Neuronal stem cell (in vitro differentiated cells): ENCODE measurements at regions not wholly inside any gene's neighbourhood (a gene's known extent, or its start where the extent isn't known, plus 50 kb on each side); places are given as distances from the start of the nearest gene placed in this dataset.

ENCODE experiments used
- DNase-seq: peaks from one replicate; pipeline ENCODE4 v3.0.0-alpha.2; 2013; ENCODE audit warnings: low spot score
- H2AFZ ChIP-seq: one replicate; pipeline ENCODE4 v1.6.1; 2013; ENCODE audit warnings: mild to moderate bottlenecking, low read length, inconsistent platforms
- H2AK5ac ChIP-seq: 2 replicates; pipeline ENCODE4 v1.6.1; 2013; ENCODE audit warnings: low read depth, mild to moderate bottlenecking, inconsistent platforms, low read length, moderate library complexity, mixed read lengths
- H2BK120ac ChIP-seq: 2 replicates; pipeline ENCODE4 v1.6.1; 2013; ENCODE audit warnings: low read depth, mild to moderate bottlenecking, inconsistent platforms, low read length, moderate library complexity, mixed read lengths
- H2BK12ac ChIP-seq: one replicate; pipeline ENCODE4 v1.6.1; 2013; ENCODE audit warnings: low read length, inconsistent platforms
- H2BK15ac ChIP-seq: 2 replicates; pipeline ENCODE4 v1.6.1; 2013; ENCODE audit warnings: mild to moderate bottlenecking, low read length, inconsistent platforms, mixed read lengths
- H2BK5ac ChIP-seq: one replicate; pipeline ENCODE4 v1.6.1; 2013; ENCODE audit warnings: inconsistent platforms, mild to moderate bottlenecking, low read length, moderate library complexity
- H3K14ac ChIP-seq: one replicate; pipeline ENCODE4 v1.6.1; 2013; ENCODE audit warnings: low read length, inconsistent platforms
- H3K18ac ChIP-seq: 2 replicates; pipeline ENCODE4 v1.6.1; 2013; ENCODE audit warnings: low read length, inconsistent platforms
- H3K23ac ChIP-seq: 2 replicates; pipeline ENCODE4 v1.6.1; 2013; ENCODE audit warnings: low read depth, mild to moderate bottlenecking, mixed read lengths, low read length, inconsistent platforms; ENCODE audit not compliant: poor library complexity
- H3K27ac ChIP-seq: replicated peaks from 3 replicates; pipeline ENCODE4 v1.5.1; 2013; ENCODE audit warnings: low read length, inconsistent platforms
- H3K27me3 ChIP-seq, 3 experiments: 2 replicates each; pipeline ENCODE4 v1.6.1; 2013; ENCODE audit warnings: low read length in 3 of 3, mild to moderate bottlenecking in 2 of 3, inconsistent platforms in 1 of 3, low read depth in 1 of 3, mixed read lengths in 1 of 3, moderate library complexity in 1 of 3; ENCODE audit not compliant: control insufficient read depth in 3 of 3, insufficient read depth in 3 of 3
- H3K36me3 ChIP-seq, 2 donors: replicated peaks in 1 of 2; 2 replicates each; pipeline ENCODE4 v1.6.1; 2013; ENCODE audit warnings: low read length in 2 of 2; ENCODE audit not compliant: control insufficient read depth in 2 of 2, insufficient read depth in 2 of 2
- H3K4ac ChIP-seq: 2 replicates; pipeline ENCODE4 v1.6.1; 2013; ENCODE audit warnings: inconsistent platforms, mild to moderate bottlenecking, low read length, moderate library complexity
- H3K4me1 ChIP-seq, 2 donors: 1 replicate in 1 of 2; 2 replicates in 1 of 2; pipeline ENCODE4 v1.6.1; 2013; ENCODE audit warnings: low read length in 2 of 2, low read depth in 1 of 2; ENCODE audit not compliant: control insufficient read depth in 2 of 2, insufficient read depth in 1 of 2
- H3K4me2 ChIP-seq: one replicate; pipeline ENCODE4 v1.6.1; 2013; ENCODE audit warnings: mild to moderate bottlenecking, low read length, inconsistent platforms; ENCODE audit not compliant: insufficient read depth, poor library complexity, severe bottlenecking
- H3K4me3 ChIP-seq, 2 donors: 2 replicates each; pipeline ENCODE4 v1.5.1; 2013; ENCODE audit warnings: low read length in 2 of 2, mild to moderate bottlenecking in 2 of 2, inconsistent platforms in 1 of 2, moderate library complexity in 1 of 2
- H3K79me1 ChIP-seq: one replicate; pipeline ENCODE4 v1.6.1; 2013; ENCODE audit warnings: low read depth, mild to moderate bottlenecking, inconsistent platforms, low read length, moderate library complexity
- H3K9ac ChIP-seq: one replicate; pipeline ENCODE4 v1.6.1; 2013; ENCODE audit warnings: mild to moderate bottlenecking, low read depth, low read length, inconsistent platforms; ENCODE audit not compliant: poor library complexity
- H3K9me3 ChIP-seq, 2 donors: replicated peaks in 1 of 2; 2 replicates each; pipeline versions ENCODE3 to v1.6.1; 2013; ENCODE audit warnings: low read length in 2 of 2, mild to moderate bottlenecking in 2 of 2, inconsistent platforms in 1 of 2, low read depth in 1 of 2, mixed read lengths in 1 of 2, moderate library complexity in 1 of 2; ENCODE audit not compliant: control insufficient read depth in 2 of 2, insufficient read depth in 1 of 2
- H4K8ac ChIP-seq: one replicate; pipeline ENCODE4 v1.6.1; 2013; ENCODE audit warnings: low read depth, mild to moderate bottlenecking, inconsistent platforms, low read length, moderate library complexity
- H4K91ac ChIP-seq: one replicate; pipeline ENCODE4 v1.6.1; 2013; ENCODE audit warnings: low read length, low read depth, mild to moderate bottlenecking, inconsistent platforms; ENCODE audit not compliant: poor library complexity
- WGBS, 2 donors: extraction: QIAGEN DNeasy Blood & Tissue Kit; methylation state at CpG; one replicate each; pipeline ENCODE4 v1.1.7; 2013; ENCODE audit warnings: missing lambda C conversion rate in 2 of 2, mixed read lengths in 1 of 2; ENCODE audit not compliant: insufficient read length in 2 of 2, insufficient replicate concordance in 1 of 2; ENCODE audit errors: extremely low coverage in 2 of 2; 5-methylcytosine and 5-hydroxymethylcytosine counted together

DNA sequence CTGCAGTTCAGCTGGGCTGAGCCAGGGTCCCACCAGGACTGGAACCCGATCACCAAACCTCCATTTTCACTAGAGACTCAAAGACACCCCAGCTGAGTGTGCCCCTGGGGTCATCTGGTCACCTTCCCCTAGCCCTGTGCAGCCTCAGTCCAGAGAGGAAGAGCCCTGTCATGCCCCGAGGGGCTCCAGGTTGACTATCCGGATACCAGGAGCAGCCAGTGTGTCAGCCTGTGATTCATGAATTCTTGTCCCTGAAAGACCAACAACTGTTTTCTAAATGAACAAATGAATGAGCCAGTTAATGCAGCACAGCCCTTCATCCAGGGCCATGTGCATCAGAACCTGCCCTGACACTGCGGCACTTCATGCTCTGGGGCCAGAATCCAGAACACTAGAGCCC is 201.9 kb upstream of the TCERG1L start:
- Histone ChIP-seq H2BK5ac (no peak overlapping the region), H2AK5ac (no peak overlapping the region), H3K79me1 (no peaks in the 10 kb centered on the region), H3K27me3 (no peaks in the 10 kb centered on the region), H3K4ac (no peak overlapping the region), H3K4me3 (no peak overlapping the region), H4K91ac (no peak overlapping the region), H3K23ac (no peak overlapping the region), H3K9me3 (peaks cover 0 to 13% of the 10 kb centered on the region in 2 donors), H3K4me2 (no peak overlapping the region), H3K14ac (no peak overlapping the region), H2BK15ac (no peak overlapping the region), H2AFZ (no peak overlapping the region), H4K8ac (no peak overlapping the region), H3K36me3 (no peaks in the 10 kb centered on the region), H2BK120ac (no peak overlapping the region), H3K18ac (peak overlapping the region; percentile 2), H2BK12ac (no peak overlapping the region), H3K9ac (no peak overlapping the region), H3K27ac (no peak overlapping the region), H3K4me1 (peaks cover 0 to 4% of the 10 kb centered on the region in 2 donors)
- DNase-seq = no peak
- no CpG with 5 or more reads among the region's 4 CpGs for WGBS, 2 donors

- Histone ChIP-seq H3K18ac (peak overlapping the region; percentile 50), H3K4me2 (no peak overlapping the region), H3K79me1 (no peaks in the 10 kb centered on the region), H3K14ac (no peak overlapping the region), H3K4ac (no peak overlapping the region), H4K8ac (no peak overlapping the region), H4K91ac (no peak overlapping the region), H3K27me3 (no peaks in the 10 kb centered on the region), H3K9me3 (peaks cover 0 to 13% of the 10 kb centered on the region in 2 donors), H2AK5ac (no peak overlapping the region), H2BK12ac (no peak overlapping the region), H3K36me3 (no peaks in the 10 kb centered on the region), H2BK120ac (no peak overlapping the region), H3K4me1 (peaks cover 0 to 4% of the 10 kb centered on the region in 2 donors), H3K23ac (no peak overlapping the region), H3K4me3 (no peak overlapping the region), H3K9ac (no peak overlapping the region), H2BK15ac (no peak overlapping the region), H2BK5ac (no peak overlapping the region), H2AFZ (no peak overlapping the region), H3K27ac (no peak overlapping the region)
- no CpG with 5 or more reads among the region's 8 CpGs for WGBS, 2 donors
- no peak for DNase-seq
These were observed 202.4 kb upstream of the TCERG1L start for GRCh38 chr10:131513901-131514300.

GRCh38 chr10:131514454-131514853 is 202.9 kb upstream of the TCERG1L start:
- no peak overlapping the region for H2BK15ac ChIP-seq
- no peak overlapping the region for H2AFZ ChIP-seq
- H3K79me1 ChIP-seq = no peaks in the 10 kb centered on the region
- no peak overlapping the region for H3K27ac ChIP-seq
- no peak overlapping the region for H4K91ac ChIP-seq
- H3K36me3 ChIP-seq = no peaks in the 10 kb centered on the region
- H3K4ac ChIP-seq = no peak overlapping the region
- no peak overlapping the region for H3K4me3 ChIP-seq
- no peak overlapping the region for H3K23ac ChIP-seq
- no peak overlapping the region for H2AK5ac ChIP-seq
- no peaks in the 10 kb centered on the region for H3K27me3 ChIP-seq
- H3K4me2 ChIP-seq = no peak overlapping the region
- H2BK120ac ChIP-seq = no peak overlapping the region
- no peak overlapping the region for H3K14ac ChIP-seq
- H4K8ac ChIP-seq = no peak overlapping the region
- H3K9me3 ChIP-seq = peaks cover 0 to 13% of the 10 kb centered on the region in 2 donors
- H3K18ac ChIP-seq = no peak overlapping the region
- H2BK5ac ChIP-seq = no peak overlapping the region
- peaks cover 0 to 4% of the 10 kb centered on the region in 2 donors for H3K4me1 ChIP-seq
- WGBS, 2 donors = no CpG with 5 or more reads among the region's 12 CpGs
- H2BK12ac ChIP-seq = no peak overlapping the region
- DNase-seq = peak; percentile 12
- no peak overlapping the region for H3K9ac ChIP-seq

DNA sequence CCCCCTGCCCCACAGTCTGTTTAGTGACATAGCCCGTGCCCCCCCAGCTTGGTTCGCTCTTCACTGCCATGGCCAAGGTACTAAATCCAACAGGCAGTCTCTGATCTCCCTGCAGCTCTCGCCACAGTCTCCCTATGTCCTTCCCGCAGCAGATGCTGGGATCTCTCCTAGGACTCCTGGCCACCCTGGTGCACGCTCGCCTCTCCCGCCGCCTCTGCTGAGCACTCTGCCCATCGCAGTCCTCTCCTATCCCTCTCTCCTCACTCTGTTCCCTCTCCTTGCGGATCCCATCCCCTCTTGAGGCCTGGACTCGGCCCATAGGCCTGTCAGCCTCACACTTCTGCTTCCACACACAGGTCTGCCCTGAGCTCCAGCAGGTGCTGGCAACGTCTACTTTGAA is 204.8 kb upstream of the TCERG1L start:
- H3K36me3 ChIP-seq = no peaks in the 10 kb centered on the region
- no peak overlapping the region for H2AK5ac ChIP-seq
- peak overlapping the region; percentile 8 for H3K18ac ChIP-seq
- WGBS, 2 donors = no CpG with 5 or more reads among the region's 12 CpGs
- no peak overlapping the region for H3K9ac ChIP-seq
- H3K23ac ChIP-seq = no peak overlapping the region
- H2AFZ ChIP-seq = no peak overlapping the region
- H2BK12ac ChIP-seq = no peak overlapping the region
- DNase-seq = no peak
- H2BK120ac ChIP-seq = no peak overlapping the region
- no peak overlapping the region for H3K4me3 ChIP-seq
- H3K4me2 ChIP-seq = no peak overlapping the region
- no peak overlapping the region for H3K4ac ChIP-seq
- H3K9me3 ChIP-seq = peaks cover 0 to 11% of the 10 kb centered on the region in 2 donors
- no peak overlapping the region for H2BK5ac ChIP-seq
- H4K91ac ChIP-seq = no peak overlapping the region
- peaks cover 0 to 4% of the 10 kb centered on the region in 2 donors for H3K4me1 ChIP-seq
- peaks cover 0 to 6% (median 0%) of the 10 kb centered on the region in 3 experiments for H3K27me3 ChIP-seq
- H3K27ac ChIP-seq = no peak overlapping the region
- H4K8ac ChIP-seq = no peak overlapping the region
- no peak overlapping the region for H2BK15ac ChIP-seq
- H3K14ac ChIP-seq = no peak overlapping the region
- H3K79me1 ChIP-seq = peaks cover 1% of the 10 kb centered on the region
